K562 (cell line): ENCODE measurements at regions not wholly inside any gene's neighbourhood (a gene's known extent, or its start where the extent isn't known, plus 50 kb on each side); places are given as distances from the start of the nearest gene placed in this dataset.

Experiments used
- BRCA1 ChIP-seq, 2 experiments: fragments of 450-650 bp in 1 of 2; sonication (generic) in 1 of 2; formaldehyde crosslinking in 1 of 2; IDR thresholded peaks; 2 replicates each; pipeline versions ENCODE4 v1.5.0 to v1.6.1; 2017 to 2020; ENCODE audit warnings: mild to moderate bottlenecking in 1 of 2, missing genetic modification reagents in 1 of 2
- CBX8 ChIP-seq: fragments of 200-600 bp; sonication (generic); IDR thresholded peaks from 2 replicates; pipeline ENCODE4 v1.6.1; 2012; ENCODE audit warnings: borderline replicate concordance, mixed run types, low read depth, mild to moderate bottlenecking, moderate library complexity, mixed read lengths, low read length, control low read depth, inconsistent platforms; ENCODE audit not compliant: poor library complexity, severe bottlenecking; ENCODE audit errors: extremely low read depth
- DPF2 ChIP-seq: fragments of 450-650 bp; IDR thresholded peaks from 2 replicates; pipeline ENCODE4 v1.6.1; 2016
- FOSL1 ChIP-seq: fragments of 200-800 bp; sonication (Bioruptor generic); conservative IDR thresholded peaks from 2 replicates; pipeline ENCODE4 v1.6.1; 2016; ENCODE audit warnings: missing genetic modification characterization, missing compliant biosample characterization
- HDAC3 ChIP-seq: fragments of 450-650 bp; IDR thresholded peaks from 2 replicates; pipeline ENCODE4 v1.6.1; 2018; ENCODE audit warnings: borderline replicate concordance, mild to moderate bottlenecking, moderate library complexity; ENCODE audit not compliant: partially characterized antibody
- ID3 ChIP-seq, 2 experiments: fragments of 250-450 bp in 1 of 2; fragments of 450-650 bp in 1 of 2; sonication (Bioruptor Pico) in 1 of 2; IDR thresholded peaks; 2 replicates each; pipeline versions ENCODE4 v1.6.1 to v1.8.0; 2016 to 2021; ENCODE audit warnings: mild to moderate bottlenecking in 2 of 2, moderate library complexity in 2 of 2, missing compliant biosample characterization in 1 of 2, missing genetic modification characterization in 1 of 2
- KLF13 ChIP-seq: fragments of 450-650 bp; IDR thresholded peaks from 2 replicates; pipeline ENCODE4 v1.6.1; 2016; ENCODE audit warnings: missing genetic modification characterization, low read depth, mild to moderate bottlenecking, missing compliant biosample characterization, moderate library complexity, borderline replicate concordance
- NKRF ChIP-seq: fragments of 450-650 bp; IDR thresholded peaks from 2 replicates; pipeline ENCODE4 v1.6.1; 2016; ENCODE audit warnings: borderline replicate concordance
- PHB ChIP-seq: fragments of 250-450 bp; sonication (Bioruptor Pico); IDR thresholded peaks from 2 replicates; pipeline ENCODE4 v1.5.0; 2021
- RNF219 ChIP-seq: fragments of 250-450 bp; sonication (Bioruptor Pico); IDR thresholded peaks from 2 replicates; pipeline ENCODE4 v1.5.0; 2022; ENCODE audit warnings: mild to moderate bottlenecking
- SAFB ChIP-seq: fragments of 200-400 bp; formaldehyde crosslinking; IDR thresholded peaks from 2 replicates; pipeline ENCODE4 v1.6.1; 2017; ENCODE audit warnings: low read depth, low read length, borderline replicate concordance
- SIN3B ChIP-seq: fragments of 450-650 bp; IDR thresholded peaks from 2 replicates; pipeline ENCODE4 v1.6.1; 2017; ENCODE audit warnings: low read depth, mild to moderate bottlenecking, moderate library complexity
- SMARCC2 ChIP-seq: fragments of 450-650 bp; IDR thresholded peaks from 2 replicates; pipeline ENCODE4 v1.6.1; 2017; ENCODE audit warnings: antibody characterized with exemption, moderate library complexity, mild to moderate bottlenecking, low read depth
- SREBF2 ChIP-seq: sonication (generic); formaldehyde crosslinking; IDR thresholded peaks from 2 replicates; pipeline ENCODE4 v1.4.0; 2020; ENCODE audit warnings: mild to moderate bottlenecking, missing genetic modification reagents
- TSC22D4 ChIP-seq: fragments of 450-650 bp; IDR thresholded peaks from 2 replicates; pipeline ENCODE4 v1.6.1; 2016; ENCODE audit warnings: missing genetic modification characterization, missing biosample characterization, control low read depth
- ZBTB12 ChIP-seq: fragments of 250-450 bp; sonication (Bioruptor Pico); IDR thresholded peaks from 2 replicates; pipeline ENCODE4 v1.4.0; 2020
- ZBTB7A ChIP-seq: IDR thresholded peaks from 2 replicates; pipeline ENCODE4 v1.6.1; 2011; ENCODE audit warnings: low read depth, mild to moderate bottlenecking, low read length, moderate library complexity, borderline replicate concordance; ENCODE audit not compliant: control insufficient read depth
- ZKSCAN1 ChIP-seq: fragments of 150-350 bp; IDR thresholded peaks from 2 replicates; pipeline ENCODE4 v1.6.1; 2016; ENCODE audit warnings: low read depth, low read length
- ZNF165 ChIP-seq: fragments of 250-450 bp; sonication (Bioruptor Pico); IDR thresholded peaks from 2 replicates; pipeline ENCODE4 v1.4.0; 2020; ENCODE audit warnings: borderline replicate concordance
- ZNF24 ChIP-seq: fragments of 450-650 bp; IDR thresholded peaks from 2 replicates; pipeline ENCODE4 v1.6.1; 2016
- ZNF280A ChIP-seq: fragments of 450-650 bp; IDR thresholded peaks from 2 replicates; pipeline ENCODE4 v1.6.1; 2018; ENCODE audit warnings: mild to moderate bottlenecking, low read depth; ENCODE audit not compliant: partially characterized antibody
- ZNF324 ChIP-seq: fragments of 250-450 bp; sonication (Bioruptor Pico); IDR thresholded peaks from 2 replicates; pipeline ENCODE4 v1.4.0; 2020; ENCODE audit warnings: mild to moderate bottlenecking

- TF ChIP-seq CBX8 (no peak), KLF13 (no peak), PHB (CRISPR knock-in tag) (no peak), RNF219 (no peak), TSC22D4 (tag) (no peak), ID3 (CRISPR knock-in tag; IDR thresholded peaks at IDR 0.05) (no peak), ID3 (tag; IDR thresholded peaks at IDR 0.05) (no peak), SIN3B (no peak), DPF2 (peak; percentile 25), ZNF280A (no peak), ZNF24 (no peak), BRCA1 (IDR thresholded peaks at IDR 0.05) (no peak), BRCA1 (CRISPR knock-in tag; IDR thresholded peaks at IDR 0.05) (no peak), SMARCC2 (no peak), SAFB (no peak), ZKSCAN1 (no peak), ZBTB12 (no peak), SREBF2 (CRISPR knock-in tag) (no peak), FOSL1 (tag) (0 out of 2 replicates have a peak, but pooled peaks have one; percentile 19), ZBTB7A (no peak), ZNF165 (CRISPR knock-in tag) (no peak), HDAC3 (no peak), ZNF324 (CRISPR knock-in tag) (no peak), NKRF (no peak)
Observed at GRCh38 chr3:152205097-152205593, 63.6 kb upstream of the MBNL1 start (continued).
